K562 (cell line): ENCODE measurements at regions not wholly inside any gene's neighbourhood (a gene's known extent, or its start where the extent isn't known, plus 50 kb on each side); places are given as distances from the start of the nearest gene placed in this dataset.
A peak's percentile ranks its signal among the peaks of the same experiment; 100 is the strongest.

ENCODE experiments used
- CBFA2T3 ChIP-seq: fragments of 450-650 bp; IDR thresholded peaks from 2 replicates; pipeline ENCODE4 v1.6.1; 2017
- CHCHD3 ChIP-seq: fragments of 250-450 bp; sonication (Bioruptor Pico); IDR thresholded peaks from 2 replicates; pipeline ENCODE4 v2.1.2; 2022; ENCODE audit warnings: mild to moderate bottlenecking
- EWSR1 ChIP-seq: fragments of 450-650 bp; IDR thresholded peaks from 2 replicates; pipeline ENCODE4 v1.6.1; 2018; ENCODE audit warnings: borderline replicate concordance, mild to moderate bottlenecking, low read depth, moderate library complexity; ENCODE audit not compliant: partially characterized antibody
- HDAC2 ChIP-seq: fragments of 450-650 bp; IDR thresholded peaks from 2 replicates; pipeline ENCODE4 v1.6.1; 2016; ENCODE audit warnings: mild to moderate bottlenecking
- HMG20A ChIP-seq: fragments of 450-650 bp; formaldehyde crosslinking; conservative IDR thresholded peaks from 2 replicates; pipeline ENCODE4 v1.4.0; 2020; ENCODE audit warnings: mild to moderate bottlenecking, mixed read lengths
- MAFG ChIP-seq: fragments of 450-650 bp; conservative IDR thresholded peaks from 2 replicates; pipeline ENCODE4 v1.6.1; 2016; ENCODE audit warnings: missing genetic modification characterization, missing compliant biosample characterization
- NCOR1 ChIP-seq: fragments of 450-650 bp; IDR thresholded peaks from 2 replicates; pipeline ENCODE4 v1.6.1; 2016; ENCODE audit warnings: mild to moderate bottlenecking, moderate library complexity
- SRSF7 ChIP-seq: fragments of 200-400 bp; formaldehyde crosslinking; optimal IDR thresholded peaks from 2 replicates; pipeline ENCODE3; 2017; ENCODE audit warnings: mild to moderate bottlenecking, low read depth, low read length
- STAG1 ChIP-seq: sonication (generic); formaldehyde crosslinking; IDR thresholded peaks from 2 replicates; pipeline ENCODE4 v1.5.0; 2020; ENCODE audit warnings: missing genetic modification reagents, borderline replicate concordance
- TBL1XR1 ChIP-seq, 2 experiments: IDR thresholded peaks; 2 replicates each; pipeline ENCODE4 v1.6.1; 2012; ENCODE audit warnings: improper control_type of control experiment in 2 of 2, low read length in 2 of 2, mild to moderate bottlenecking in 1 of 2
- TEAD1 ChIP-seq, 2 experiments: fragments of 450-650 bp in 1 of 2; sonication (generic) in 1 of 2; formaldehyde crosslinking; IDR thresholded peaks; 2 replicates each; pipeline versions ENCODE4 v1.4.0 to v1.8.0; 2020 to 2022; ENCODE audit warnings: mild to moderate bottlenecking in 2 of 2, missing genetic modification reagents in 1 of 2
- TFAM ChIP-seq: fragments of 250-450 bp; sonication (Bioruptor Pico); conservative IDR thresholded peaks from 2 replicates; pipeline ENCODE4 v1.5.0; 2021; ENCODE audit warnings: mild to moderate bottlenecking, moderate library complexity
- ZNF143 ChIP-seq: sonication (generic); formaldehyde crosslinking; IDR thresholded peaks from 2 replicates; pipeline ENCODE4 v1.9.0; 2022; ENCODE audit warnings: mild to moderate bottlenecking, missing genetic modification reagents
- ZNF408 ChIP-seq: fragments of 250-450 bp; sonication (Bioruptor Pico); IDR thresholded peaks from 2 replicates; pipeline ENCODE4 v1.4.0; 2020; ENCODE audit warnings: low read depth, mild to moderate bottlenecking, moderate library complexity
- ZNF609 ChIP-seq: sonication (generic); formaldehyde crosslinking; IDR thresholded peaks from 2 replicates; pipeline ENCODE4 v1.8.1; 2023; ENCODE audit warnings: missing genetic modification reagents, mild to moderate bottlenecking, borderline replicate concordance
- ZNF707 ChIP-seq: fragments of 250-450 bp; sonication (Bioruptor Pico); conservative IDR thresholded peaks from 2 replicates; pipeline ENCODE4 v1.8.0; 2022; ENCODE audit warnings: inconsistent platforms, mild to moderate bottlenecking, moderate library complexity
- ZNF764 ChIP-seq: fragments of 250-450 bp; sonication (Bioruptor Pico); IDR thresholded peaks from 2 replicates; pipeline ENCODE4 v1.4.0; 2020; ENCODE audit warnings: low read depth, mild to moderate bottlenecking, moderate library complexity
- TF ChIP-seq, protein P1 (sequence below): fragments of 250-450 bp; sonication (Bioruptor Pico); IDR thresholded peaks from 2 replicates; pipeline ENCODE4 v1.4.0; 2020; ENCODE audit warnings: borderline replicate concordance
- TF ChIP-seq, protein P2 (sequence below): fragments of 200-800 bp; sonication (Bioruptor generic); IDR thresholded peaks from 2 replicates; pipeline ENCODE4 v1.6.1; 2016; ENCODE audit warnings: missing genetic modification characterization, missing compliant biosample characterization

DNA sequence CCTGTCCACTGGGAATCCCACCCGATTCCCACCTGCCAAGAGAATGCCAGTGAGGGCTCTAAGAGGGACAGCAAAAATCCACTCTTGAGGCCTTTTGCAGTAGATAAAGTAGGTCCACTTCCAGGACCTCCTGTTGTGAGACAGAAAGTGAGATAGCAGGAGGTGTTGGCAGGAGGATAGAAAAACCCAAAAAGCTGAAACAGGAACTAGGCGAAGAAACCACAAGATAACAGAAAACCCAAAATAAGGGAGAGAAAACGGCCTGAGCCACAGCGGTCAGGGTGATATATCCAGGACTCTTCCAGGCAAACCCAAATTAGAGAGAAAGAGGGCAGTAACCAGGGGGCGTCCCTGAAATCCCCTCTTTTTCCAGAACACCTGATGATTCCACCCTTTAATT lies 79.7 kb upstream of the LINC01488 start (continued):
- TF ChIP-seq ZNF609: no peak
- peak; percentile 86 for TF ChIP-seq CBFA2T3
- peak in 1 of 2 experiments; percentile 75; a peak in 2 of 4 replicates for TF ChIP-seq TBL1XR1 (IDR thresholded peaks at IDR 0.05; ENCODE audit: low read length in 2 of 2)
- peak in 1 of 2 experiments; percentile 30; a peak in 2 of 4 replicates for TF ChIP-seq TEAD1 (CRISPR knock-in tag; IDR thresholded peaks at IDR 0.05)
- TF ChIP-seq, protein P1, sequence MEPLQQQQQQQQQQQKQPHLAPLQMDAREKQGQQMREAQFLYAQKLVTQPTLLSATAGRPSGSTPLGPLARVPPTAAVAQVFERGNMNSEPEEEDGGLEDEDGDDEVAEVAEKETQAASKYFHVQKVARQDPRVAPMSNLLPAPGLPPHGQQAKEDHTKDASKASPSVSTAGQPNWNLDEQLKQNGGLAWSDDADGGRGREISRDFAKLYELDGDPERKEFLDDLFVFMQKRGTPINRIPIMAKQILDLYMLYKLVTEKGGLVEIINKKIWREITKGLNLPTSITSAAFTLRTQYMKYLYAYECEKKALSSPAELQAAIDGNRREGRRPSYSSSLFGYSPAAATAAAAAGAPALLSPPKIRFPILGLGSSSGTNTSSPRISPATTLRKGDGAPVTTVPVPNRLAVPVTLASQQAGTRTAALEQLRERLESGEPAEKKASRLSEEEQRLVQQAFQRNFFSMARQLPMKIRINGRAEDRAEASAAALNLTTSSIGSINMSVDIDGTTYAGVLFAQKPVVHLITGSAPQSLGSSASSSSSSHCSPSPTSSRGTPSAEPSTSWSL (CRISPR knock-in tag): no peak
- peak; percentile 91 for TF ChIP-seq HDAC2
- TF ChIP-seq ZNF143 (CRISPR knock-in tag): no peak
- TF ChIP-seq CHCHD3: no peak
- TF ChIP-seq ZNF764: no peak
- no peak for TF ChIP-seq SRSF7
- no peak for TF ChIP-seq TFAM (CRISPR knock-in tag)
- TF ChIP-seq ZNF408: no peak
- TF ChIP-seq ZNF707 (CRISPR knock-in tag): no peak
- TF ChIP-seq, protein P2, sequence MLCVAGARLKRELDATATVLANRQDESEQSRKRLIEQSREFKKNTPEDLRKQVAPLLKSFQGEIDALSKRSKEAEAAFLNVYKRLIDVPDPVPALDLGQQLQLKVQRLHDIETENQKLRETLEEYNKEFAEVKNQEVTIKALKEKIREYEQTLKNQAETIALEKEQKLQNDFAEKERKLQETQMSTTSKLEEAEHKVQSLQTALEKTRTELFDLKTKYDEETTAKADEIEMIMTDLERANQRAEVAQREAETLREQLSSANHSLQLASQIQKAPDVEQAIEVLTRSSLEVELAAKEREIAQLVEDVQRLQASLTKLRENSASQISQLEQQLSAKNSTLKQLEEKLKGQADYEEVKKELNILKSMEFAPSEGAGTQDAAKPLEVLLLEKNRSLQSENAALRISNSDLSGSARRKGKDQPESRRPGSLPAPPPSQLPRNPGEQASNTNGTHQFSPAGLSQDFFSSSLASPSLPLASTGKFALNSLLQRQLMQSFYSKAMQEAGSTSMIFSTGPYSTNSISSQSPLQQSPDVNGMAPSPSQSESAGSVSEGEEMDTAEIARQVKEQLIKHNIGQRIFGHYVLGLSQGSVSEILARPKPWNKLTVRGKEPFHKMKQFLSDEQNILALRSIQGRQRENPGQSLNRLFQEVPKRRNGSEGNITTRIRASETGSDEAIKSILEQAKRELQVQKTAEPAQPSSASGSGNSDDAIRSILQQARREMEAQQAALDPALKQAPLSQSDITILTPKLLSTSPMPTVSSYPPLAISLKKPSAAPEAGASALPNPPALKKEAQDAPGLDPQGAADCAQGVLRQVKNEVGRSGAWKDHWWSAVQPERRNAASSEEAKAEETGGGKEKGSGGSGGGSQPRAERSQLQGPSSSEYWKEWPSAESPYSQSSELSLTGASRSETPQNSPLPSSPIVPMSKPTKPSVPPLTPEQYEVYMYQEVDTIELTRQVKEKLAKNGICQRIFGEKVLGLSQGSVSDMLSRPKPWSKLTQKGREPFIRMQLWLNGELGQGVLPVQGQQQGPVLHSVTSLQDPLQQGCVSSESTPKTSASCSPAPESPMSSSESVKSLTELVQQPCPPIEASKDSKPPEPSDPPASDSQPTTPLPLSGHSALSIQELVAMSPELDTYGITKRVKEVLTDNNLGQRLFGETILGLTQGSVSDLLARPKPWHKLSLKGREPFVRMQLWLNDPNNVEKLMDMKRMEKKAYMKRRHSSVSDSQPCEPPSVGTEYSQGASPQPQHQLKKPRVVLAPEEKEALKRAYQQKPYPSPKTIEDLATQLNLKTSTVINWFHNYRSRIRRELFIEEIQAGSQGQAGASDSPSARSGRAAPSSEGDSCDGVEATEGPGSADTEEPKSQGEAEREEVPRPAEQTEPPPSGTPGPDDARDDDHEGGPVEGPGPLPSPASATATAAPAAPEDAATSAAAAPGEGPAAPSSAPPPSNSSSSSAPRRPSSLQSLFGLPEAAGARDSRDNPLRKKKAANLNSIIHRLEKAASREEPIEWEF (CRISPR knock-in tag): no peak
- peak; percentile 72 for TF ChIP-seq NCOR1
- TF ChIP-seq HMG20A (CRISPR knock-in tag): no peak
- no peak for TF ChIP-seq STAG1 (CRISPR knock-in tag)
- TF ChIP-seq MAFG: no peak
- TF ChIP-seq EWSR1: no peak
